ENCODE measurements at regions not wholly inside any gene's neighbourhood (a gene's known extent, or its start where the extent isn't known, plus 50 kb on each side); places are given as distances from the start of the nearest gene placed in this dataset.

DNA sequence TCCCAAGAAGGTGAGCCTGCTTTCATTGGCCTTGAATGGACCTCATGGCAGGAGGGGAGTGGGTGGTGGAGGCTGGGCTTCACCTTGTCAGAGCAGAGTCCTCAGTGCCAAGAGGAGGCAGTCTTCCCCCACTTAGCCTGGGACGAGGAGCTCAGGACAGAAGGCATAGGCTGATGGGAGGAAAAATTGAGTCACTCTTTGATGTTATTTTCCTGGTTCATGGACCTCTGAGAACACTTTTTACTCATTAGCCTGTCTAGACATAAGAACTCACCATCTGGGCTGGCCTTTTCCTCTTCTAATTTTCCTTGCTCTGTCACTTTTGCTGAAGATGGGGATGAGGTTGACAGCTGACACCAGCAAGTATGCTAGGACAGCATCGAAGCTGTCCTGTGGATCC is 225.7 kb upstream of the TNP1 start:
- Histone ChIP-seq H3K9me3 (no peaks in the 10 kb centered on the region), H3K27me3 (no peaks in the 10 kb centered on the region), H3K4me3 (no peak overlapping the region), H3K27ac (no peak overlapping the region), H3K4me1 (no peaks in the 10 kb centered on the region), H3K36me3 (ENCODE audit: low read depth, missing control alignments) (no peaks in the 10 kb centered on the region)
- intact Hi-C loops (cut with DNase I; ENCODE audit: low total_unique reads): no loop called here
- no peak for DNase-seq
- 74 to 91% methylated on average over 2 of the region's 2 CpGs for WGBS, 2 donors
- TF ChIP-seq POLR2A (IDR thresholded peaks at IDR 0.05): no peak
- TF ChIP-seq, protein P1, sequence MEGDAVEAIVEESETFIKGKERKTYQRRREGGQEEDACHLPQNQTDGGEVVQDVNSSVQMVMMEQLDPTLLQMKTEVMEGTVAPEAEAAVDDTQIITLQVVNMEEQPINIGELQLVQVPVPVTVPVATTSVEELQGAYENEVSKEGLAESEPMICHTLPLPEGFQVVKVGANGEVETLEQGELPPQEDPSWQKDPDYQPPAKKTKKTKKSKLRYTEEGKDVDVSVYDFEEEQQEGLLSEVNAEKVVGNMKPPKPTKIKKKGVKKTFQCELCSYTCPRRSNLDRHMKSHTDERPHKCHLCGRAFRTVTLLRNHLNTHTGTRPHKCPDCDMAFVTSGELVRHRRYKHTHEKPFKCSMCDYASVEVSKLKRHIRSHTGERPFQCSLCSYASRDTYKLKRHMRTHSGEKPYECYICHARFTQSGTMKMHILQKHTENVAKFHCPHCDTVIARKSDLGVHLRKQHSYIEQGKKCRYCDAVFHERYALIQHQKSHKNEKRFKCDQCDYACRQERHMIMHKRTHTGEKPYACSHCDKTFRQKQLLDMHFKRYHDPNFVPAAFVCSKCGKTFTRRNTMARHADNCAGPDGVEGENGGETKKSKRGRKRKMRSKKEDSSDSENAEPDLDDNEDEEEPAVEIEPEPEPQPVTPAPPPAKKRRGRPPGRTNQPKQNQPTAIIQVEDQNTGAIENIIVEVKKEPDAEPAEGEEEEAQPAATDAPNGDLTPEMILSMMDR (IDR thresholded peaks at IDR 0.05): no peak

- WGBS, 2 donors: 88 to 95% methylated on average over 5 of the region's 5 CpGs
- Histone ChIP-seq H3K4me1 (no peaks in the 10 kb centered on the region), H3K4me3 (no peak overlapping the region), H3K9me3 (no peaks in the 10 kb centered on the region), H3K27ac (no peak overlapping the region), H3K27me3 (no peaks in the 10 kb centered on the region), H3K36me3 (ENCODE audit: low read depth, missing control alignments) (no peaks in the 10 kb centered on the region)
- no peak for DNase-seq
- TF ChIP-seq, protein P1 (IDR thresholded peaks at IDR 0.05): no peak
- no peak for TF ChIP-seq POLR2A (IDR thresholded peaks at IDR 0.05)
- intact Hi-C loops (cut with DNase I; ENCODE audit: low total_unique reads): no loop called here
Measured at GRCh38 chr2:217081799-217082198, 221.9 kb upstream of the TNP1 start.

GRCh38 chr2:217079165-217079564 is 219.3 kb upstream of the TNP1 start:
- Histone ChIP-seq H3K4me3 (no peak overlapping the region), H3K9me3 (no peaks in the 10 kb centered on the region), H3K36me3 (ENCODE audit: low read depth, missing control alignments) (no peaks in the 10 kb centered on the region), H3K27ac (no peak overlapping the region), H3K4me1 (peaks cover 7% of the 10 kb centered on the region), H3K27me3 (no peaks in the 10 kb centered on the region)
- intact Hi-C loops (cut with DNase I; ENCODE audit: low total_unique reads): no loop called here
- no peak for DNase-seq
- WGBS, 2 donors: 92 to 96% methylated on average over 1 of the region's 1 CpG
- TF ChIP-seq, protein P1 (IDR thresholded peaks at IDR 0.05): no peak
- TF ChIP-seq POLR2A (IDR thresholded peaks at IDR 0.05): no peak

GRCh38 chr2:217077831-217078407 is 218.1 kb upstream of the TNP1 start:
- 93 to 100% methylated on average over 1 of the region's 1 CpG for WGBS, 2 donors
- intact Hi-C loops (cut with DNase I; ENCODE audit: low total_unique reads): no loop called here
- no peak overlapping the region for H3K4me3 ChIP-seq
- H3K27me3 ChIP-seq: no peaks in the 10 kb centered on the region
- TF ChIP-seq, protein P1 (IDR thresholded peaks at IDR 0.05): no peak
- TF ChIP-seq POLR2A (IDR thresholded peaks at IDR 0.05): no peak
- H3K9me3 ChIP-seq: no peaks in the 10 kb centered on the region
- no peak overlapping the region for H3K27ac ChIP-seq
- DNase-seq: no peak
- H3K4me1 ChIP-seq: peaks cover 7% of the 10 kb centered on the region
- no peaks in the 10 kb centered on the region for H3K36me3 ChIP-seq (ENCODE audit: low read depth, missing control alignments)

DNA sequence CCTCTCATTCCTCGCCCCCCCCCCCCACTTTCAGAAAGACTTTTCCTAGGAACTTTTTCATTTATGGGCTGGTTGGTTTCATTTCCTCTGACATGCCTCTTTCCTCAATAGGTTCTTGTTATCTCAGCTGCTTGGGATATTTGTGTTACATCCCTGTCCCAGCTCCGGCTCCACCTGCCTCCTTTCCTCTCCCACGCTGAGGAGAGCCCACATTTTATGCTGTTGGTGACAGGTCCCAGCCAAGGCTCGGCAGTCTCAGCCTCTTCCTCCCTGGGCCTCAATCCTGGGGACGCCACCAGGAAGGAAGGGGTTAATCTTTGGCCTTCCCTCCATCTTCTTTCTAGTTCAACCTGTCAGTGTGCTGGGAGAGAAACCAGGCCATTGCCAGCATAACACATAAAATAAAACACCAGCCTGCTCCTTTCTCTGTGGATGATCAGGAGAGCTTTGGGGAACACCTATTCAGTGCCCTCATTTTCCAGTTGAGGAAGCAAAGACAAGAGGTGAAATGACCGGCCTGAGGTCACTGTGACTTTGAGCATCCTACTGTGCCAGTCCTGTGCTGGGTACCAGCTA is 216.9 kb upstream of the TNP1 start:
- Histone ChIP-seq H3K4me1 (peaks cover 7% of the 10 kb centered on the region), H3K9me3 (no peaks in the 10 kb centered on the region), H3K27me3 (no peaks in the 10 kb centered on the region), H3K4me3 (no peak overlapping the region), H3K27ac (no peak overlapping the region), H3K36me3 (ENCODE audit: low read depth, missing control alignments) (no peaks in the 10 kb centered on the region)
- 80 to 91% methylated on average over 6 of the region's 6 CpGs for WGBS, 2 donors
- TF ChIP-seq, protein P1 (IDR thresholded peaks at IDR 0.05): no peak
- TF ChIP-seq POLR2A (IDR thresholded peaks at IDR 0.05): no peak
- no peak for DNase-seq
- intact Hi-C loops (cut with DNase I; ENCODE audit: low total_unique reads): no loop called here

Measured in testis (tissue), 2 donors.